GM12865 (cell line): ENCODE measurements at regions not wholly inside any gene's neighbourhood (a gene's known extent, or its start where the extent isn't known, plus 50 kb on each side); places are given as distances from the start of the nearest gene placed in this dataset.

Experiments used
- DNase-seq: peaks from one replicate; pipeline ENCODE4 v3.0.0; 2010; ENCODE audit warnings: low read depth
- H3K4me3 ChIP-seq: 2 replicates; pipeline ENCODE4 v1.5.1; 2011; ENCODE audit warnings: mild to moderate bottlenecking, low read depth, low read length, control low read depth
- TF ChIP-seq, protein P1 (sequence below): IDR thresholded peaks from 2 replicates; pipeline ENCODE4 v1.5.1; 2011; ENCODE audit warnings: low read length, control low read depth, low read depth, inconsistent platforms; ENCODE audit not compliant: insufficient read depth; ENCODE audit errors: missing control alignments

DNA sequence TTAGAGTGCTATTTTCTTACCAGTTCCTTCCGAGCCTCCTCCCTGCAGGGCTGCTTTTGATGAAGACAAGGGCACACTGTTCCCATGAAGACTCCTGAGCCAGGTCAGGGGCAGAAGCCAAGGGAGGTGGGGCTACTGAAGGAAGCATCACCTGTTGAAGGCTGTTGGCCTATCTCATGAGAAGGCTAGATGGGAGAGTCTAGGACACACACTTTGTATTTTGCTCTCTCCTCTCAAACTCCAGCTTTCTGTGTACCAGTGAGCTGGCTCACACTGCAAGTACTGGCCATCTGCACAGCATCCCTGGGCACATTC lies 683.2 kb upstream of the ID4 start:
- no peak overlapping the region for H3K4me3 ChIP-seq
- TF ChIP-seq, protein P1, sequence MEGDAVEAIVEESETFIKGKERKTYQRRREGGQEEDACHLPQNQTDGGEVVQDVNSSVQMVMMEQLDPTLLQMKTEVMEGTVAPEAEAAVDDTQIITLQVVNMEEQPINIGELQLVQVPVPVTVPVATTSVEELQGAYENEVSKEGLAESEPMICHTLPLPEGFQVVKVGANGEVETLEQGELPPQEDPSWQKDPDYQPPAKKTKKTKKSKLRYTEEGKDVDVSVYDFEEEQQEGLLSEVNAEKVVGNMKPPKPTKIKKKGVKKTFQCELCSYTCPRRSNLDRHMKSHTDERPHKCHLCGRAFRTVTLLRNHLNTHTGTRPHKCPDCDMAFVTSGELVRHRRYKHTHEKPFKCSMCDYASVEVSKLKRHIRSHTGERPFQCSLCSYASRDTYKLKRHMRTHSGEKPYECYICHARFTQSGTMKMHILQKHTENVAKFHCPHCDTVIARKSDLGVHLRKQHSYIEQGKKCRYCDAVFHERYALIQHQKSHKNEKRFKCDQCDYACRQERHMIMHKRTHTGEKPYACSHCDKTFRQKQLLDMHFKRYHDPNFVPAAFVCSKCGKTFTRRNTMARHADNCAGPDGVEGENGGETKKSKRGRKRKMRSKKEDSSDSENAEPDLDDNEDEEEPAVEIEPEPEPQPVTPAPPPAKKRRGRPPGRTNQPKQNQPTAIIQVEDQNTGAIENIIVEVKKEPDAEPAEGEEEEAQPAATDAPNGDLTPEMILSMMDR, result no peak
- DNase-seq, result no peak

DNA sequence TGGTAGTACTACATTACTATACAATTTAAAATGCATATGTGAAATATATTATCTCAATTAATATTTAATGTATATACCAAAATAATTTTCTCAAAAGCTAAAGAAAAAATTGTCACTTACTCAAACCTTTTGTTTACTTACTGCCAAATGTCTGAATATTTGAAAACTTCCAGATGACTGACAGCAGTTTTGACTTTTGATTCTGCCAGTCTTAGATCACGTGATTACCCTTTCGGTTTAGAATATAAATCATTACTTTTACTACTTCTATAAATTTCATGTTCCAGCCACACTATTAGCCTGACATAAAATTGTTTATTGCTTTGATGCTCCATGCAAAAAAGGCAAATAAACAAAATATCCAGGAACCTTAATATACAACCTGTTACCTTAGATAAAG lies 680.7 kb upstream of the ID4 start:
- TF ChIP-seq, protein P1, result no peak
- no peak overlapping the region for H3K4me3 ChIP-seq
- no peak for DNase-seq

DNA sequence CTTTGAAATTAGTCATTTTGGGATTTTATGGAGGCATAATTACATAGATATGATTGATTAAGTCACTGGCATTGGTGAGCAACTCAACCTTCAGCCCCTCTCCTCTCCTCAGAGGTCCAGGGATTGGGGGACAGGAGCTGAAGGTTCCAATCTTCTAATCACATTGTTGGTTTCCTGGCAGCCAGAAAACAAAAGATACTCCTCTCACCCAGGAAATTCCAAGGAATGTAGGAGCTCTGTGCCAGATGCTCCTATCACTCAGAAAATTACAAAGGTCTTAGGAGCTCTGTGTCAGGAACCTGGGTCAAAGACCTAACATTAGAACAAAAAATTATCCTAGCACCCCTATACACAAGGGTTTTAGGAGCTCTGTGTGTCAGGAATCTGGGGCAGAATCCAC lies 679.7 kb upstream of the ID4 start:
- no peak overlapping the region for H3K4me3 ChIP-seq
- DNase-seq, result no peak
- TF ChIP-seq, protein P1, result no peak

DNA sequence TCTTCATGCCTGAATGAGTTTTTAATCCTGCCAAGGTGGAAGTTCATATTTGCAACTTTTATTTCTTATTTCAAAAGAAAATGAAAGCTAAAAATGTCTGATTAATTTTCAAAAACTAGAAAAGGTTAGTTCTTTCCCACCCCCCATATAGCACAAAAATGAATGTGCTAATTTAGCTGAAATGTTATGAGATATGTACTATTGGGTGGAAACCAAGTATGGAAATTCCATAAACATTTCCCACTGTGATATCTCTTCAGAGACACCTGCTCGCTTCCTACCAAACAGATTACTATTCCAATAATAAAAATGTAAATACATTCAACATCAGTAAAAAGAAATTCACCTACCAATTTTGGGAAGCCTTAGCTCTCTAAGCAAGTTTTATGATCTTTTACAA lies 678.6 kb upstream of the ID4 start:
- H3K4me3 ChIP-seq, result no peak overlapping the region
- no peak for DNase-seq
- TF ChIP-seq, protein P1, result no peak

DNA sequence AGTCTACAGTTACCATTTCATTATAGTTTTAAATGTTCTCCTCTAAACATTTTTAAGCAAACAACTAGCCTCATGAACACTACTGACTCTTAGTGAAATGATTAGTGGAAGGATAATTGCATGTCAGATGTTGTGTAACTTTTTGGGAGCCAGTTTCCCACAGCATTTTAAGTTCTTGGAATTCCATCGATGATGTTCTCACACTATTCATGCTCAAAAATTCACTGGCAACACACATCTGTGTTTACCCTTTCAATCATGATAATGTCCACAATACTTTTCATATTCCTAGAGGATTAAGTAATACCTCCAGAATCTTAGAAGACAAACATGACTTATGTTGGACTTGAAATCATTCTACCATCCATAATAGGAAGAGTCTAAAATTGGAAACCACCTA lies 678.1 kb upstream of the ID4 start:
- no peak overlapping the region for H3K4me3 ChIP-seq
- DNase-seq, result no peak
- TF ChIP-seq, protein P1, result no peak

DNA sequence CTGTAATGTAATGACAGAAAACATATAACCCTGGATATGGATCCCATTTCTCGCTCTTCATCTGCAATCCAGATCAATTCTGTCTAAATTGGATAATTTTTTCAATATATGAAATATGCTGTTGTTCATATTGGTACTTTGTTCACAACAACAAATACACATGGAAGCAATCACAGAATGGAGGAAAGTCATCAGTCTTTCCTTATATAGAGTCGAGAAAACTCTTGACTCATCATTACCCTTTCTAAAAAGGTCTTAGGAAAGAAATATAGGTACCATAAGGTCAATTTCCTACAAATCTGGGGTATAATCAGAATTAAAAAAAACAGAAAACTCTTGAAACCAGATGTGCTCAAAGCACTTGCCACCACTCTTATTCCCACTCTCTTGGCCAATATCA lies 677.6 kb upstream of the ID4 start:
- TF ChIP-seq, protein P1, result no peak
- DNase-seq, result no peak
- no peak overlapping the region for H3K4me3 ChIP-seq

DNA sequence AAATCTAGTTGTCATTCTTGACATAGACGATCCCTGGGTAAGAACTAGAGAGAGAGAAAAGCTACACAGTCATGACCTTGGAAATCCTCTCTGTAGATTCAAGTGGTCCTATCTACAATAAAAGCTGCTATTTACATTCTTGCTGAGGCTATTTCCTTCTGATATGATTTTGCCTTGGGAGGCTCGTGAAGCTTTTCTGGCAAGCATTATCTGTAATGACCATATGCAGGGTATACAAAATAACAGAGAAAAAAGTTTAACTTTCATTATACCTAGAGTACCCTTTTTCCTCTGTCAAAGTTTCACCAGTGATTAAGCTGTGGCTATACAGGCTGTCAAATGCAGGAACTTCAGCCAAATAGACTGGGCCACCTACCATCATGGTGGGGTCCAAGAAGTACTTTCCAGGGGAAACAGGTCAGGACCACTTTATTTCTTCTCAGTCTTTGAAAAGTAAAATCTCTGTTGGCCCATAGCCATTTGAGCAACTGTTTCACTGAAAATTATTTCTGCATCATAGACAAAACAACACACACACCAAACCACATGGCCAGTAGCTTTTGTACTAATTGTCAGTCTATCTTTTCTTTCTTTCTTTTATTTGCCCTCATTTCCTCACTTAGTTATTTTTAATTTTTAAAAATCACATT lies 677.0 kb upstream of the ID4 start:
- no peak overlapping the region for H3K4me3 ChIP-seq
- TF ChIP-seq, protein P1, result no peak
- DNase-seq, result no peak
